NCI-H82 (cell line): ENCODE measurements at regions not wholly inside any gene's neighbourhood (a gene's known extent, or its start where the extent isn't known, plus 50 kb on each side); places are given as distances from the start of the nearest gene placed in this dataset.

Source experiments
- DNase-seq: peaks from one replicate; lab custom pipeline; 2025; lab: John Stamatoyannopoulos, UW

DNA sequence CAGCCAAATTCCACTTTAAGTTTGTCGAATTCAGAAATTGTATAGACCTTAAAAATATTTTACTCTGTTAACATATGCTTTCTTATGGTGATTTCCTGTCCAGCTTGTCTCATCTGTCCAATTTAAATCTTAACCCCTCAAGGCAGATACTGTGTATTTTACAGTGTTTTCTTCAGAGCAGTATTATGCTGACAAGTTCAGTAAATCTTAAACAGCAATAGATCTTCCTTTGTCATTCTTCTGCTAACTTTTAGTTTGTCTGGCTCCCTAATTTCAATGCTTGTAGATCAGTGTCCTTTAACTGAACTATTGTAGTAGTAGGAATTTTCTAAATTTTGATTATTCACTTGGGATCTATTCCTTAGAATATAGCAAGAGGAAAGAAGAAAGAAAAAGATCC lies 52.8 kb upstream of the MEIS1 start:
- no peak for DNase-seq

DNA sequence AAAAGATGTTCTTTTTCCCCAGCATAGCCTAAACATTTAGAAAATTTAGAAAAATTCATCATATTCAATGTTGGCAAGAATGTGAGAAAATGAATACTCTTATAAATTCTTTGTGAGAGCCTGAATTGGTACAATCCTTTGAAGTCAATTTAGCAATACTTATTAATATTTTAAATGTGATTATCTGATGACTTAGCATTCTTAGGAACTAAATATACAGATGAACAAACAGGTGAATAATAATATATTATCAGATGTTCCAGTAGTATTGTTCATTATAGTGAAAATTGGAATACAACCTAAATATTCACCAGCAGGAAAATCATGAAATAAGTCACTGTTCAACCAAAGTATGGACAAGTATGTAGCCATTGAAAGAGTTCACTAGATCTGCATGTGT lies 55.5 kb upstream of the MEIS1 start:
- no peak for DNase-seq

GRCh38 chr2:66377832-66378231 lies 57.1 kb upstream of the MEIS1 start:
- DNase-seq = no peak

DNA sequence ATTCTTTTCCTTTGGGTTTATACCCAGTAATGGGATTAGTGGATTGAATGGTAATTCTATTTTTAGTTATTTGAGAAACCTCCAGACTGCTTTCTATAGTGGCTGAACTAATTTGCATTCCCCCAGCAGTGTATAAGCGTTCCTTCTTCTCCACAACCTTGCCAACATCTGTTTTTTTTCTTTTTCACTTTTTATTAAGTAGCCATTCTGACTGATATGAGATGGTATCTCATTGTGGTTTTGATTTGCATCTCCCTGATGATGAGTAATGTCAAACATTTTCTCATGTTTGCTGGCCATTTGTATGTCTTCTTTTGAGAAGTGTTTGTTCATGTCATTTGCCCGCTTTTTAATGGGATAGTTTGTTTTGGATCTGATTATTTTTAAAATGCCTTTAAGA lies 64.1 kb upstream of the MEIS1 start:
- DNase-seq = no peak

- DNase-seq = no peak
Measured at GRCh38 chr2:66366619-66367018, 68.3 kb upstream of the MEIS1 start.

DNA sequence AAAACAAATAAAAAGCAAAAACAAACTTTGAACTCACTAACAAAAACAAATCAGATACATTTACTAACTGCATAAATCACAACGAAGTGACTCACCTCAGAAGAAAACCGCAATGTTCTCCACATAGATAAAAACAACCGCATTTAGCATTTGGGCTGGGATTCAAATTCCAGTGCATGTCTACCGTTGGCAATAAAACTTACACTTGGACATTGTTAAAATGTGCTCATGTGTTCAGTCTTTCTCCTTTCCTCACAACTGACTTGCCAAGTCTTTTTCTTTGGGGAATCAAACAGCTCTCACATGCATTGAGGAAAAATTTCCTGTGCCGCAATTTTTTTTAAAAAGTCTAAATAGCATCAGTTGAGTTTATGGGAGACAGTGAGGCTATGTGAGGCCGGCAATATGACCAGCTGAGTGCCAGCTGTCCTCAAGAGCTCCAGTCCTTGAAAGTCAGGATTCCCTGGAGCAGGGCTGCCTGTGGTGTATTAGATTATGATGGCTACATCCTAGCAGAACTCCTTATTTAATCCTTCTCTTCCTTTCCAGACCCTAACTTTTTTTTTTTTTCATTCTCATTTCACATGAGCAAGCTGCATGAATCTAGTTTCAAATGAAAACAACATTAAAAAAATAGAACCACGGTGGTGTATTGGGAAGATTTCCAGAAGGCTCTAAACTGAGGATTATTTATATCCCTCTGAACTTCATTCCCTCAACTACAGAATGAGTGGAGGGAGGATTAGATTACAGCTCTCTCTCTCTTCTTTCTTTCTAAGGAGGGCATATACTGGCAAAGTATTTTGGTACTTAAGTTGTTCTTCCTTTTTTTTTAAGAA lies 70.2 kb upstream of the MEIS1 start:
- peak; percentile 23 for DNase-seq

DNA sequence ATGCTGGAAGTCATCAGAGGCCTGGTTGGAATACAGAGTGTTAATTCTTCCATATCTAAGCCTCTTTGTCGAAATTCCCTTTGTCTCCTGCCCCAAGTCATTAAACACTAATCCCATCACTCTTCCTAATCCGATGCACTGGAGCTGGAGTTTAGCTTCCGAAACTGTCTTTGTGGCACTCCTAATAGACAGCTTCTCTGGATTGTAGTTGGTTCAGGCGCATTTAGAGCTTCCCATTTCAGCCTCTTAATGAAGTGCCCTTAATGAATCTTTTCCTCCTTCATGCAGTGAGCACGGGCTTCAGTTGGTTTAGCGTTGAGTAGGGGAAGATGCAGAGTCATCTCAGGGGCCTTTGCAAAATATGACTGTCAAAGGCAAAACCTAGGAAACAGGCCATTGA lies 72.2 kb upstream of the MEIS1 start:
- DNase-seq = peak; percentile 98

DNA sequence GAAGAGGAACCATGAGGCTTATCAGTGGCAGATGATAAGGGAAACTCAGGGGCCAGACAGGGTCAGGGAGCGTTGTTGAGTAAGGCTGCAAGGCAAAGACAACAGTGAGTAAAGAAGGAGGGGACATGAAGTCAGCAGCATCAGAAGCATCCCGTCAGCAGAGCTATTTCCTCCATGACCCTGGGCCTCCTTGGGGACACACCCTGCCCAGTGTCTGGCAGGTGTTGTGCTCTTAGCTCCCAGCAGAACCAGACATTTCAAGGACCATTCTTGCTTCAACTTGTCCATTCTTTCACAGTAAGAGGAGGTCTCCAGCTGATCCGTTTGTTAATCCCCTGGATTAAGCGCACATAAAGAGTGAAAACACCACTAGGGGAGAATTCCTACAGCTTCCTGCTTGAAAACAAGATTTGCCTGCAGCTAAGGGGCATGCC lies 88.7 kb upstream of the MEIS1 start:
- peak; percentile 81 for DNase-seq

GRCh38 chr2:66344087-66344663 lies 90.8 kb upstream of the MEIS1 start:
- no peak for DNase-seq

GRCh38 chr2:66343259-66343658 lies 91.7 kb upstream of the MEIS1 start:
- no peak for DNase-seq

- no peak for DNase-seq
Measured at GRCh38 chr2:66340521-66340920, 94.4 kb upstream of the MEIS1 start.

DNA sequence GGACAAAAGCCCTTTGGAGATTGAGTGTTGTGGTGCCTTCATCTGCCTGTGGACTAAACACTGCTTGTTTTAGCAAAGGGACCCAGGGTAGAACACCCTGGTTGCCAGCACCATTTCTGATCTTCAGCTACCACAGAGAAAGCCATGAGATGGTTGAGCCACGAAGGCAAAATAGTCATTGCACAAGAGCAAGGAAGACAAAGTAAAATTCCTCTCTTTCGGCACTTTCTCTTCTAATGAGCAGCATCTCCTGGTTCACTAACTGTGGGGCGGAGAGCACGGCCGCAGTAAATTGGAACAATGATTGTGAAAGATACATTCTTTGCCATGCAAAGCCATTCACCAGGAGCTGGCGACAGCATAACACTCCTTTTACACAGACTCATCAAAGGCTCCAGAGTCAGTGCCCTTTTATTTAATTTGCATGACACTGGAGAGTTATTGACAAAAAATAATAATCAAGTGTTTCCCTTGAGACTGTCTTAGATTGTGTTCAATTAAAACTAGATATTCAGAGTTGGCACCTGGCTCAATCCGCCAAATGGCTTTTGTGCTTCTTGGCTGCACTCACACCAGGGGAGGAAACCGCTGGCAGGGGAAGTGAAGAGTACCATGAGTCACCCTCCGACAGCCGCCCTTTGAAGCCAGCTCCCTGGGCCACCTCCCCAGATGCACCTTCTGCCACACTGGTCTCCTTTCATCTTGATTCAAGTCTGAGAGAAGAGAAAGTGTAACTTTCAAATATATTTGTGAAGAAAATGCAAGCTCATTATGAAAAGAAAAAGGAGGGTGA lies 100.5 kb upstream of the MEIS1 start:
- DNase-seq = no peak

GRCh38 chr2:66331176-66331575 lies 103.7 kb upstream of the MEIS1 start:
- no peak for DNase-seq

DNA sequence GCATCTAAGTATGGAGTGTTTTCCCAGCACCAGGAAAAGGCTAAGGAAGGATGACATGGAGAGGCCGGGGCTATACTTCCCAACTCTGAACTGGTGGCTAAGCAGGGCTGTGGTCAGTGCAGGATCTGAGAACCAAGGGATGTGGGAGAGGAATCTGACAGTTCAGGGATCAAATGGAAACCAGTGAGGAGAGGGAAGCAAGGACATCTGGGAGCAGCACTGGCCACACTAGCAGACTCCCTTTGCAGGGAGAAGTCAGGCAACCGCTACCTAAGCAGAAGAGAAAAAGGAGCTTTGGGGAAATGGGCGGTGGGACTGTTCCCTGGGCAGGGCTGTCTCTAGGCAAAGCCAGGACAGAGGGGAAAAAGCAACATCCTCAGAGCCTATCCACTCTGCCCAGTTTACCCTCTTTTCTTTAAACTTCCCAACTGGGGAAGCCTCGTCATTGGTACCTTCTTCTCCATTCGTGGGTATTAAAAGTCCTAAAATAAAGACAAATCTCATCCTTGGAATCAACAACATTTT lies 105.8 kb upstream of the MEIS1 start:
- DNase-seq = no peak

DNA sequence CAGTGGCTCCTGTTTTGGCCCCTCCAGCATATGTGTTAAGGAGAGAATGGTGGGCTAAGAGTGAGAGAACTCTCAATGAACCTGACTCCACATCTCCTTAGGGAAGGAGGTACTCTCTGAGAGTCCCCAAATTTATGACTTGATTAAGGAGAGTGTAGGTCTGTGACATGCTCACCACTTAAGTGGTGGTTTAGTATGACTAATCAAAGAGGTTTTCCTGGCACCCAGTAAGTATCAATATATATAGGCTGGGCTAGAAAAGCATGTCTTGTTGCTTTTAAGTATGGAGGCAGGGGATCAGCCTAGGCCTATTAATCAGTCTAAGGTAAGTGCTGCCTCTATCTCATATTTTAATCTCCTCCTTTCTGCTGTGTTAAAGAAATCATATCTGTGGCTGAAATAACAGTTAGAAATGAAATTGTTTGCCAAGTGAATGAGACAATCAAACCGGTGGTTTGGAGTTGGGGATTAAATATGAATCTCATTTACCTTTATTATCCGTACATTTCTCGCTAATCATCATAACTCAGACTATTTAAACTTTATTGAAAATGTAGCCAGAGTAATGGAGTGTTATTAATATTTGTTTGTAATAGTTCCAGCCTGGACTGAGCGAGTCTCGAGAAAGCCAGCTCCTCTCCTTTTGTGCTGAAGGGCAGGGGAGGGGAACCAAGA lies 107.7 kb upstream of the MEIS1 start:
- DNase-seq = no peak

GRCh38 chr2:66324909-66325528 lies 109.9 kb upstream of the MEIS1 start:
- no peak for DNase-seq

DNA sequence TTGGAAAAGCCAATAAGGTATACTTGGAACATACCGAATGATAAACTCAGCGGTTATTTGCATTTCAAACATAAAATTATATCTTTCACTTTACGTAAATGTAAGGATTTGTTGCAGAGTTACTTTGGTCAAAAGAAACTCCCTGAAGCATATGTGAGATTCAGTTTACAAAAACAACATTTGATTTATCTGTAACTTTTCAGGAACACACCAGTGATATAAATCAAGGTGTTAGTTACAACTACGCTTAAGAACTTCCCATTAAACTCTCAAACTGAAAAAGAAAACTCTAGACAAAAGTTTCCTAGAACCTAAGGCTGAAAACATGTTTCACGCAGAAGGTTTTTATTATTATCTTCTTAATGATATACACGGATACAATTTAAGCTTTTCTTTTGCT lies 110.6 kb upstream of the MEIS1 start:
- DNase-seq = no peak

DNA sequence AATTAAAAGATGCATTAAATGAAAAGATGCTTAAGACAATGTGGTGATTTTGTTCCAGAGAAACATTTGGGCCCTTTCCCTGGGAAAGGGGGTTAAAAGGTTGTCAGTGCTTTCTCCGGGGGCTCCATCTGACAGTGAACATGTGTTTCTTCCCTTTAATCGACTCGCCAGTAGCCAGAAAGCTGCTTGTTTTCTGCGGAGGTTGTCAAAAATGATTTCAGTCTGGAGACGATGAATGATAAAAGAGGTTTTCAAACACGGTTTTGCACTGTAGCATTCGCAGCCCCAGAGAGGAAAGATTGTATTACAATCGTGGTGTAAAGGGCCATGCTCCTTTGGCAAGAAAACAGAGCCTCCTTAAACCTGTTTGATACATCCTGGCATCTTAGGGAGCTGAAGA lies 111.5 kb upstream of the MEIS1 start:
- no peak for DNase-seq

GRCh38 chr2:66322506-66323260 lies 112.2 kb upstream of the MEIS1 start:
- no peak for DNase-seq

DNA sequence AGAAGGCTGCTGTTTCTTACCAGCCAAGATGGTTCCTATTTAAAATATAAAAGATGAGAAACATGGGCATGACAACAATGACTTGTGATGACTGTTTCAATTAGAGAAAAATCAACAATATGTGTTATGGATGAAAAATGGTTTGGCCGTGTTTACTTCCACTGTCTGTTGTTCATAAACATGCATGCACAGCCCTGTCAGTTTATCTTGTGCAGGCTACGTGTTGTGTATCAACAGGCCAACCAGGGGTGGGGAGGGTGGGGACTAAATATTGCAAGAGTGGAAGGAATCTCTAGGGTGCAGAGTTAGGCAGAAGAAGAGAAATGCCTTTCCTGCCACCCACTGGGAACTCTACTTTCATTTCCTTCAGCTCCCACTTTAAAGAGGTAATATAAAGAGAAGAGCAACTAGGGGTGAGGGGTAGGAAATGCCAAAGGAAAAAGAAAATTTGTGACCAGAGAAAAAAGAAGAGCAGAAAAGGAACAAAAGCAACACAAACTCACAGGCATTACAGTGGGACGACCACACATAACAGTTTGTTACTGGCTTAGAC lies 116.8 kb upstream of the MEIS1 start:
- DNase-seq = no peak
